Osteoblast (primary cell): ENCODE measurements at regions not wholly inside any gene's neighbourhood (a gene's known extent, or its start where the extent isn't known, plus 50 kb on each side); places are given as distances from the start of the nearest gene placed in this dataset.

Source experiments
- DNase-seq: peaks from one replicate; pipeline ENCODE4 v3.0.0; 2011; ENCODE audit warnings: low spot score, mixed read lengths; ENCODE audit not compliant: insufficient read length; ENCODE audit errors: missing footprints
- H2AFZ ChIP-seq: 2 replicates; pipeline ENCODE4 v1.6.0; 2011; ENCODE audit warnings: mild to moderate bottlenecking, low read length
- H3K27ac ChIP-seq: 2 replicates; pipeline ENCODE4 v1.5.1; 2011; ENCODE audit warnings: mild to moderate bottlenecking, low read depth, low read length, moderate library complexity
- H3K27me3 ChIP-seq: 2 replicates; pipeline ENCODE4 v1.6.0; 2012; ENCODE audit warnings: mild to moderate bottlenecking, control low read depth, inconsistent platforms, low read length, moderate library complexity; ENCODE audit not compliant: insufficient read depth
- H3K36me3 ChIP-seq: 2 replicates; pipeline ENCODE4 v1.5.1; 2011; ENCODE audit warnings: mild to moderate bottlenecking, low read length, control low read depth, moderate library complexity; ENCODE audit not compliant: insufficient read depth
- H3K4me1 ChIP-seq: 2 replicates; pipeline ENCODE4 v1.5.1; 2011; ENCODE audit warnings: mild to moderate bottlenecking, low read length, control low read depth, moderate library complexity; ENCODE audit not compliant: insufficient read depth
- H3K4me2 ChIP-seq: 2 replicates; pipeline ENCODE4 v1.6.0; 2011; ENCODE audit warnings: mild to moderate bottlenecking, low read length; ENCODE audit not compliant: insufficient read depth
- H3K4me3 ChIP-seq: fragments of 200-600 bp; sonication (generic); 3 replicates; pipeline ENCODE4 v1.5.1; 2012; ENCODE audit warnings: mild to moderate bottlenecking, low read length, inconsistent platforms; ENCODE audit not compliant: insufficient read depth
- H3K79me2 ChIP-seq: 2 replicates; pipeline ENCODE4 v1.6.0; 2012; ENCODE audit warnings: mild to moderate bottlenecking, low read length, control low read depth, inconsistent platforms; ENCODE audit not compliant: insufficient read depth
- H3K9me3 ChIP-seq: 2 replicates; pipeline ENCODE4 v1.5.1; 2011; ENCODE audit warnings: low read depth, low read length, control low read depth
- H4K20me1 ChIP-seq: 2 replicates; pipeline ENCODE4 v1.6.0; 2012; ENCODE audit warnings: mild to moderate bottlenecking, low read length, control low read depth; ENCODE audit not compliant: insufficient read depth
- TF ChIP-seq, protein P1 (sequence below): IDR thresholded peaks from 2 replicates; pipeline ENCODE4 v1.5.1; 2011; ENCODE audit warnings: mild to moderate bottlenecking, low read depth, low read length, moderate library complexity; ENCODE audit errors: extremely low read depth

DNA sequence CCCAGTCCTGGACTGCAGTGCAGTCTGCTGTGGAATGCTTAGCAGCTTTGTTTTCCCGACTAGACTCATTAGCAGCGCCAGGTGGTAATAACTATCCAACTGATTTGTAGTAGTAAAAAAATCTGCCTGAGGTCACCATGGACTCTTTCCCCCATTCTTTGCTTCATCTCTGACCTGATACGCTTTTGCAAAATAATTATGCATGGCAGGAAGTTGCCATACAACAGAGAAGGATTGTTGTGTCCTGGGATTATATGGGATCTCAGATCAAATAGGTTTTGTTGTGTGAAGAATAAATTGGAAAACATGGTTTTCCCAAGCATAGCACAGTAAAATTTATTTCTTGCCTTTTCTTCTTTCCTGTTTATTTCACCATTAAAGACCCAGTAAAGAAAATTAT lies 72.4 kb upstream of the ATP5MC3 start:
- H3K4me3 ChIP-seq: no peak overlapping the region
- H3K4me1 ChIP-seq: no peaks in the 10 kb centered on the region
- H3K27ac ChIP-seq: no peak overlapping the region
- peaks cover 5% of the 10 kb centered on the region for H3K27me3 ChIP-seq
- TF ChIP-seq, protein P1, sequence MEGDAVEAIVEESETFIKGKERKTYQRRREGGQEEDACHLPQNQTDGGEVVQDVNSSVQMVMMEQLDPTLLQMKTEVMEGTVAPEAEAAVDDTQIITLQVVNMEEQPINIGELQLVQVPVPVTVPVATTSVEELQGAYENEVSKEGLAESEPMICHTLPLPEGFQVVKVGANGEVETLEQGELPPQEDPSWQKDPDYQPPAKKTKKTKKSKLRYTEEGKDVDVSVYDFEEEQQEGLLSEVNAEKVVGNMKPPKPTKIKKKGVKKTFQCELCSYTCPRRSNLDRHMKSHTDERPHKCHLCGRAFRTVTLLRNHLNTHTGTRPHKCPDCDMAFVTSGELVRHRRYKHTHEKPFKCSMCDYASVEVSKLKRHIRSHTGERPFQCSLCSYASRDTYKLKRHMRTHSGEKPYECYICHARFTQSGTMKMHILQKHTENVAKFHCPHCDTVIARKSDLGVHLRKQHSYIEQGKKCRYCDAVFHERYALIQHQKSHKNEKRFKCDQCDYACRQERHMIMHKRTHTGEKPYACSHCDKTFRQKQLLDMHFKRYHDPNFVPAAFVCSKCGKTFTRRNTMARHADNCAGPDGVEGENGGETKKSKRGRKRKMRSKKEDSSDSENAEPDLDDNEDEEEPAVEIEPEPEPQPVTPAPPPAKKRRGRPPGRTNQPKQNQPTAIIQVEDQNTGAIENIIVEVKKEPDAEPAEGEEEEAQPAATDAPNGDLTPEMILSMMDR: no peak
- no peaks in the 10 kb centered on the region for H3K79me2 ChIP-seq
- no peaks in the 10 kb centered on the region for H3K36me3 ChIP-seq
- no peaks in the 10 kb centered on the region for H4K20me1 ChIP-seq
- H3K9me3 ChIP-seq: no peaks in the 10 kb centered on the region
- H2AFZ ChIP-seq: no peak overlapping the region
- no peak overlapping the region for H3K4me2 ChIP-seq
- DNase-seq: no peak

DNA sequence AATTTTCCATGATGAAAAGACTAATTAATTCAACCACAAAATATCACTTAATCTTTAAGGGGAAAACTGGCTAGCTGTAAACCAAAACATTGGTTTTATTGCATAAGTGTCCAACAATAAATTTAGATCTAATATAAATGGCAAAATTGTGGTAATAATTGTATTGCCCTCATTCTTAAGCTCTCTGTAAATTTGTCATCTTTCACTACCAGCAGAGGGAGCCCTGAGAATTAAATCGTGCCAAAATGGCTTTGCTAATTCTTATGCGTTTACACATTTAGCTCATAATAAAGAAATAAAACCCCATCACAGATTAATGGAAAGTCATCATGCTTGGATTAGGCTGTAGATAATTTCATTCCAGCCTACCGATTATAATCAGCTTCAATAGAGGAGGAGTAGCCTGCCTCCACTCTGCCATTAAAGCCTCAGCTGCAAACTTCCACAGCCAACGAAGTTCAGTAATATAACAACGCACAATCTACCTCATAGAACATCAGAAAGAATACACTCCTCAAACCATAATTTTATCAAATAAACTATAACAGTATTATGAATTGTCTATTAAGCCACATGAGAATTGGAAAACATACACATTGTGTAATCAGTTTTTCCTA lies 70.0 kb upstream of the ATP5MC3 start:
- Histone ChIP-seq H3K4me1 (no peaks in the 10 kb centered on the region), H3K36me3 (no peaks in the 10 kb centered on the region), H4K20me1 (no peaks in the 10 kb centered on the region), H3K79me2 (no peaks in the 10 kb centered on the region), H3K4me3 (no peak overlapping the region), H3K27ac (no peak overlapping the region), H3K27me3 (peaks cover 5% of the 10 kb centered on the region), H3K4me2 (no peak overlapping the region), H3K9me3 (no peaks in the 10 kb centered on the region), H2AFZ (no peak overlapping the region)
- TF ChIP-seq, protein P1: peak; percentile 69
- peak; percentile 56 for DNase-seq

DNA sequence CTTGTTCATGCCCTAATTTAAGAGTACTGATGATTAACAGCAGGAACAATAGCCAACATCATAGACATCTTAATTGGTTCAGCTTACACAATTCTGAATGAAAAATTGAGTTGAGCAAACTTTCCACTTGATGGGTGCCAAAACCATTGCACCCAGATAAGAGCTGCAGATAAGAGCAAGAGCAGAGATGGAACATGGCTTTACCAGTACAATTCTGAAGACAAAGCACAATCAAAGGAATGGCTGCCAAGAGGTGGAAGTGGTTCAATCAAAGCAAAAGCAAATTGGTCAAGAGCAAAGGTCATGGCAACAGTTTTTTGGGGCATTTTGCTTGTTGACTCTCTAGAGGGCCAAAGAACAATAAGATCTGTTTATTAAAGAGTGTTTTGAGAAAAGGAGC lies 65.6 kb upstream of the ATP5MC3 start:
- no peaks in the 10 kb centered on the region for H3K27me3 ChIP-seq
- H2AFZ ChIP-seq: no peak overlapping the region
- DNase-seq: no peak
- H3K9me3 ChIP-seq: no peaks in the 10 kb centered on the region
- TF ChIP-seq, protein P1: no peak
- H3K27ac ChIP-seq: no peak overlapping the region
- no peak overlapping the region for H3K4me2 ChIP-seq
- H4K20me1 ChIP-seq: no peaks in the 10 kb centered on the region
- no peaks in the 10 kb centered on the region for H3K79me2 ChIP-seq
- H3K4me3 ChIP-seq: no peak overlapping the region
- H3K36me3 ChIP-seq: no peaks in the 10 kb centered on the region
- no peaks in the 10 kb centered on the region for H3K4me1 ChIP-seq

DNA sequence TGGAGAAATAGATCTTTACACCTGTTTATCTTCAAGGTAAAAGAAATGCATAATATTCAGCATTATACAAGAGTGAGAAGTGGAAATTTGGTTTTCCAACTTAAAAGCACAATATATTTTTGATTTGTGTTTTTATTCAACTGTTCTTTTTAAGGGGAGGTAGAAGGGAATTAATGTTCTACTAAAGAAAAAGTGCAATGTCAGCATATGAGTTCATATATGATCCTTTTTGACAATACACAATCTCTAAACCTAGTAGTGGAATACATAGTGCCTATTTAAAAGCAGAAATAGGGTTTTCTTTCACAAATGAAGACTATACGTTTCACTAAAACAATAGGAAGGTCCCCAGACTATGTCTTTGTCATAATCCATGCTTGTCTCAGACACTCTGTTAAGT lies 63.2 kb upstream of the ATP5MC3 start:
- no peaks in the 10 kb centered on the region for H3K27me3 ChIP-seq
- H3K27ac ChIP-seq: no peak overlapping the region
- H3K79me2 ChIP-seq: no peaks in the 10 kb centered on the region
- H3K4me2 ChIP-seq: no peak overlapping the region
- no peak for DNase-seq
- H4K20me1 ChIP-seq: no peaks in the 10 kb centered on the region
- no peaks in the 10 kb centered on the region for H3K9me3 ChIP-seq
- TF ChIP-seq, protein P1: no peak
- no peaks in the 10 kb centered on the region for H3K36me3 ChIP-seq
- H3K4me1 ChIP-seq: no peaks in the 10 kb centered on the region
- H2AFZ ChIP-seq: no peak overlapping the region
- no peak overlapping the region for H3K4me3 ChIP-seq
